ENCODE measurements at regions not wholly inside any gene's neighbourhood (a gene's known extent, or its start where the extent isn't known, plus 50 kb on each side); places are given as distances from the start of the nearest gene placed in this dataset.
"Not testable (repeated sequence)": the region's sequence is repeated elsewhere in the genome, so short reads cannot be mapped to it uniquely, and the experiment has no call there.

DNA sequence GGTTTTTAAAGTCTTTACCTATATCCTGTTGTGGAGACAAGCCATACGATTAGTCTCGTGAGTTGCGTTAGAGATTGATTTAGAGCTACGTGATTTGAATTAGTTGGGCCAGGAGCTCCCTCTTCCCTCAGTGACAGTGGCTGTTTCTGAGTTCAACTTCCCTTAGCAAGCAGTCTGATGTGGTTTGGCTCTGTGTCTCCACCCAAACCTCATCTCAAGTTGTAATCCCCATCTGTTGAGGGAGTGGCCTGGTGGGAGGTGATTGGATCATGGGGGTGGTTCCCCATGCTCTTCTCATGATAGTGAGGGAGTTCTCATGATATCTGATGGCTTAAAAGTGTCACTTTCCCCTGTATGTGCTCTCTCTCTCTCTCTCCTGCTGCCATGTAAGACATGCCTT, 192.9 kb upstream of the PTGFR start:
- no peak for DNase-seq (ENCODE audit: low spot score)

DNA sequence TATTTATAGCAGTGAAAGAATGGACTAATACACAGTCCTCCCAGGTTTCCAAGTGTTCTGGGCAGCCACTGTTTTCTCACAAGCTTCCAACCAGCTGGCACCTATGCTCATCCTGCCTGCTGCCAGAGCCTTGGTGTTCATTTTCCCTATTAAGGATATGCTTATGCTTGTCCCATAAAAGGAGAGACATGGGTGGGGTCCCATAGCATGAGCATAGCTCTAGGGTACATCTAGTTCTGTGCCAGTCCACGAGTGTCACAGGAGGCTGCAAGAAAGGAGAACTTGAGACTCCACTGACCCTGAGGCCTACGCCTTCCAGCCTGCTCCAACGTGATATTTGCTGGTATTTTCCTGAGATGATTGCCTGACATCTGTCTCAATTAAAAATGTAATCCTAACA, 192.4 kb upstream of the PTGFR start:
- DNase-seq (ENCODE audit: low spot score) = no peak

GRCh38 chr1:78301141-78301540, 189.6 kb upstream of the PTGFR start:
- no peak for DNase-seq (ENCODE audit: low spot score)

DNA sequence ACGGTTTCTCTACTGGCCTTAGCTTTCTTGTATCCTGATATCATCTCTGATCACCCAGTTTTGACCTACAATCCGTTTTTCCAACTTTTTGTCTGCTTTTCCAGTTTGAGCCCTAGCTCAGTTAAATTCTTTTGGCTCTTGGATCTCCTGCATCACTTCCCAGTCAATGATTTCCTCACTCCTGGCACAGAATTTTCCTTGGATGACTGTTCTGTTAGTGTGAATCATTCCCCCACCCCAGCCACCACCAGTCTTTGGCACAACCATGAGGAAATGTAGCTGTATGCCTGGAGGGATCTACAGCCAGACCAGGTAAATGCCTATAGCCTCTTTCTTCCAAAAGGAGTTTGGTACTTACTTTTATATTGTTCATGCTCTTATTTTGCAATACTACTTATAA, 187.2 kb upstream of the PTGFR start:
- DNase-seq (ENCODE audit: low spot score) = peak; percentile 4

GRCh38 chr1:78304341-78304740, 186.4 kb upstream of the PTGFR start:
- DNase-seq (ENCODE audit: low spot score) = no peak

- DNase-seq (ENCODE audit: low spot score) = no peak
Observed at GRCh38 chr1:78304761-78305160, 186.0 kb upstream of the PTGFR start.

GRCh38 chr1:78310261-78310660, 180.5 kb upstream of the PTGFR start:
- DNase-seq (ENCODE audit: low spot score) = not testable (repeated sequence)

DNA sequence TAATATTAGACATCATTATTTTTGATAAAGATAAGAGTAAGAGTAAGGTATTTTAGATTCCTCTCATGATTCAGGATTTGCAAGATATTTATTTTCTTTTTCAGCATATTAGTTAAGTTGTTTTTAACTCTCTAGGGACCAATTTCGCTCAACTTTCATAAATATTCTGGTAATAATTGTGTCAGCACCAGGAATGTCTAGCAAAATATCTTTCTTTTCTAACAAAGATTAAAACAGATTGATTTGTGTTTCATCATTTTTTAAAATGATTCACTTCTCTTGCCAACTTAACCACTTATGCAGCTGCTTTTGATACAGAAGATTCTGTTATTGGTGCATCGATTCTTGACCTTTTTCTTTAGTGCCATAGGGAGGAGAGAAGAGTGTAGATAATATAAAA, 172.8 kb upstream of the PTGFR start:
- no peak for DNase-seq (ENCODE audit: low spot score)

DNA sequence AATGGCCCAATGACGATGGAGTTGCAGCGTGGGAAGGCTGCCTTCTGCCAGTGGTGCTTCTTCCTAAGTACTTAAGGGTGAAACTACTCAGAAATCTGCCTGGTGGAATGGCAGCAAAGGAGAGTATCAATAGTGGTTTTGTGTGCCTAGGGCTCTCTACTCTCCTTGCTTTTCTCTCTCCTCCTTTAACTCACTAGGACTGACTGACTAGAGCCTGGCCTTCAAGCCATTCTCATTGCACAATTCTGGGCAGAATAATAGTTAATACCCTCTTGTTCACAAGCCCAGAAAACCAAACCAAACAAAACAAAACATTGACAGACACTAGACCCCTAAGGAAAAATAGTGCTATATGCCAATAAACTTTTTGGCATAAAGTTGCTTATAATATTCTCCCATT, 171.2 kb upstream of the PTGFR start:
- no peak for DNase-seq (ENCODE audit: low spot score)

DNA sequence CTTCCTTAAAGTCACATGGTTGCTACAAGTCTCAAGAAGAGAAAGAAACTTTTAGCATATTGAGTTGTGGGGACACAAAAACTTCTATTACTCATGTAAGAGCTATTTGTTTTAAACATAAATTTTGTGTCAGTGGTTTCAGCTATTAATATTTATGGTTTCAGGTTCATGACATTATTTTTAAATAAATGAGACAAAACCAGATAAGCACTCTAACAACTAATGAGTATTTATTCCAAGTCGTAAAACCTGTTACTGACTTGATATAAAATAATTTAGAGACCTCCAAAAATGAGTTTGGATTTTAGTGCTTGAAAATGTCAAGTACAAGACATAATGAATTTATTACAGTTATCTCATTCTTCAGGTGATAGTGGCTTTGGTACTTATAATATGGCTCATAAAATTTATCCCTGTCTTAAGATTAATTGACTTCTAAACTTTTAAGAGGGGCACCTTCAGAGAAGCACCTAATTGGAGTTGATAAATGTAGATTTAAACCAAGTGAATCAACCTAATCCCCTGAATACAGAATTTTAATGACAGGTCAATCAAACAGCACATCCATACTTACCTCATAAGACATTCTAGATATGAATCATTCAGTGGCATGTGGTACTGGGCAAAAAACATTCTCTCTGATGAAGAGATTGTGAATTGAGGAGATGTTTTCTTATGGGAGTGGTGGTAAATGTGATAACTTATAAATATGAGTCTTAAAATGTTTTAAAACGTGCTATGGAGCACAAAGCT, 167.7 kb upstream of the PTGFR start:
- peak; percentile 11 for DNase-seq (ENCODE audit: low spot score)

DNA sequence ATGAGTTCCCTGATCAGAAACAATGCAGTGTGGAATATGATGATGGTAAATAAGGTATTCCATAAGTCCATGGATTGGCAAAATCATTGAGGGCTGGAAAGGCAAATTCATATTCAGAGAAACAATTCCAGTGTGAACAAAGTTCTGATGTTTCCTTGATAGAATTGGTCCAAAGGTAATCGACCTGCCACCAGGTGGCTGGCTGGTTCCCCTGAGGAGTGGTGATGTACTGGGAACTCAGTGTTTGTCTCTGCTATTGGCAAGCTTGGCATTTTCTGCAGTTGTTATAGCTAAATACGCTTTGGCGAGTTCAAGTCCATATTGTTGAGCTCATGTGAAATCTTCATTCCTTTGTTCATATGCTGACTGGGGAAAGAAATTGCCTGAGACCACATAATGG, 165.5 kb upstream of the PTGFR start:
- no peak for DNase-seq (ENCODE audit: low spot score)

DNA sequence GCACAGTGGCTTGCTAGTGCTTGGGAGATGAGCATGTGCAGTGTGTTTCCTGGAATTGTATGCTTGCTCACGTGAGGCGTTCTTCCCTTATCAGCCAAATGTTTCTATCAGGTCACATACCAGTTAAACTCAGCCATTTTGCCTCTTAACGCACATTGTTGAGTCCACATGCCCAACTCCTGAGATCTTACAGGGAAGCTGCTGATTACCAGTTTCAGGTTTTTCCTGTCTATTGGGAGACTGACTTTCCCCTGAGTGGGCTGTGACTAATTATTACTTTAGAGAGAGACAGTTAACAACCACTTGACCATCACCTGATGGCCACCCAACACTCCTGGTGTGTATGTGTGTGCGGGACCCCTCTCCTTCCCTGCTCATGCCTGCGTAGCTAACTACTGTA, 161.3 kb upstream of the PTGFR start:
- DNase-seq (ENCODE audit: low spot score) = no peak

GRCh38 chr1:78331799-78332198, 159.0 kb upstream of the PTGFR start:
- DNase-seq (ENCODE audit: low spot score) = no peak

DNA sequence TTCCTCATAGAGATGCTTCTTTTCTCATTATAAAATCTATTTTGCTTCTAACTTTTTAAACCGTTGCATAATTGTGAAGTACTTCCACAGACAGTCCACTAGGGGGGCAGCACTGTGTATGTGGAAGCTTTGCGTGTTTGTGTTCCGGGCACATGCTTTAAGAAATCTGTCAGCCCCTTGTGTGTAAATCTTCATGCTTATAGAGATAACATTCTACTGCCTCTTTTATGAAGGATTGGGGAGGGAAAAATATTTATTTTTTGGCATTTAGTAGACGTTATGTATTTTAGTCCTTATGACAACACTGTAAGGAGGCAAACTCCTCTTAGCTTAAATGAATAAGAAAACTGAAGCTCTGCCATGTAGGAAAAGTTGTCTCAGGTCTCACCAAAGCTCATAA, 157.3 kb upstream of the PTGFR start:
- peak; percentile 51 for DNase-seq (ENCODE audit: low spot score)

DNA sequence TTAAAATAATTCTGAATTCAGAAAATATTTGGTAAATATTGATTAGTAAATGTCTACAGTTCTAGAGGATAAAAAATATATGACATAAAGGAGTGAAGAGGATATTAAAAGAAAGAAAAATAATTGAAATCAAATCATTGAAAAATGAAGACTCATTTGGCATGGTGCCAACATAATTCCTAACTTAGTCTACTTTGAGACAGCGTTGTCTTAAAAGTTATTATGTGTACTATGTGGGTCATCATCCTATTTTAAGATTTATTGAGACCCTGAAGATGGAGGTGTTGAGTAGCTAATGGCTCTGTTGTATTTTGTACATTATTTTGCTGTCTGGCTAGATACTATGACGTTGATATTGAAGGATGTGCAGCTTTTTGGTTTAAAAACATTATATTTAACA, 156.7 kb upstream of the PTGFR start:
- DNase-seq (ENCODE audit: low spot score) = no peak

GRCh38 chr1:78334952-78335351, 155.8 kb upstream of the PTGFR start:
- DNase-seq (ENCODE audit: low spot score) = no peak

- not testable (repeated sequence) for DNase-seq (ENCODE audit: low spot score)
Observed at GRCh38 chr1:78336751-78337150, 154.0 kb upstream of the PTGFR start.

DNA sequence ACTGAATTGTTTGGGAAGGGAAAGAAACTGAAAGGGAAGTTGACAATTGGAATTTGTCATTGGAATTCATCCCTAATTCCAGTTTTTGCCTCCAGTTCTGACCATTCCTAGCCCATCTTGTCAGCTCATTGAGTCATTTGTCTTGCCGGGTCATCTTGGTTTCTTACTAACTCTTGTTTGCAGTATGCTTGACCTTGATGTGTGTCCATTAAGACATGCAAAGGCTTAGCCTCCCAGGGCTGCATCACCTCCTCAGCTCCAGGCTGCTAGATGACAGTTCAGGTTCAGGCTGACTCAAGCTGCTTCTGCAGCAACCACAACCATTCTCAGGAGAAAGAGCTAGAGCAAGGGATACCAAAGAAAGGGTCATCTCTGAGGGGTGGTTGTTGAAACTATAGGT, 151.3 kb upstream of the PTGFR start:
- no peak for DNase-seq (ENCODE audit: low spot score)

GRCh38 chr1:78340006-78340405, 150.8 kb upstream of the PTGFR start:
- no peak for DNase-seq (ENCODE audit: low spot score)

DNA sequence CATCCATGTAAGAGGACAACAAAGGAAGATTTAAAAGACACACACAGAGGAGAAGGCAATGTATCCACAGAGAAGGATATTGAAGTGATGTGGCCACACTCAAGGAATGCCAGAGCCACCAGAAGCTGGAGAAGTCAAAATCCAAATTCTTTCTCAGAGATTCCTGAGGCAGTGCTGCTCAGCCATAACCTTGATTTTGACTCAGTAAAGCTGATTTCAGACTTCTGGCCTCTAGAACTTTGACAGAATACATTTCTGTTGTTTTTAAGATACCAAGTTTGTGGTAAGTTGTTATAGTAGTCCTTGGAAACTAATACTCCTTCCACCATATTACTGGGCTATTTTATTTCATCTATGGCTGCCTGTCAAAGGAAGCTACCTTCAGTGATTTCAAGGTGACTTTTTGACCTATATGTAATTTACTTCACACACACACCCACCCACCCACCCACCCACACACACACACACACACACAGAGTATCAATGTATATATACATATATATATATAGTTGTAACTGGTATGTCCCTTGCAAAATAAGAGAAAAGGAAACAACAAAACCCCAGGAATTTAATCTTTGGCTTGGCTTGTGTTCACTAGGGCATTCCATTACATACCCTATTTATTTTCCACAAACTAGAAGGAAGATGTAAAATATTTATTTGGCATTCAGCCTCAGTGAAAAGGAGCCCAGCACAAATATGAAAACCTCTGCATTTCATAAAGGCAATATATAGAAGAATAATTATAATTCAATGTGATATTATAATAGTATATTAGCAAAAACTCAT, 142.1 kb upstream of the PTGFR start:
- DNase-seq (ENCODE audit: low spot score) = no peak

- no peak for DNase-seq (ENCODE audit: low spot score)
Observed at GRCh38 chr1:78351551-78352216, 139.1 kb upstream of the PTGFR start.

DNA sequence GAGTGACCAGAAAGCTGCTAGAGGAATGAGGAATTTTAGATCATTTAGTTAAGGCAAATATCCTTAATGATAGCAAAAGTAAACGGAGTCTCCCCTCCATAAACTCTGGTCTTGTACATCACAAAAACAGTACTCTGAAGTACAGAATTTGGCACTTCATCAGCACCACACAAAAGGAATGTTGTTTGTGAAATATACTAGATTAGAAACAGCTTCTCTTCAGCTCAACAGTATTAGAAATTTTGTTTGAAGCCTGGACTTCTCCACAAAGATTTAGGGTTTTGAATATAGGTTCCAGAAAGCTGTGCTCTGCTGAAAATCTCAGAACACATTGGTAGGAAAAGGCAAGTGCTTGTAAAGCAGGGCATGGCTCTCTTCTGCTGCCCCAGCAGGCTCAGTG, 135.1 kb upstream of the PTGFR start:
- DNase-seq (ENCODE audit: low spot score) = peak; percentile 72

DNA sequence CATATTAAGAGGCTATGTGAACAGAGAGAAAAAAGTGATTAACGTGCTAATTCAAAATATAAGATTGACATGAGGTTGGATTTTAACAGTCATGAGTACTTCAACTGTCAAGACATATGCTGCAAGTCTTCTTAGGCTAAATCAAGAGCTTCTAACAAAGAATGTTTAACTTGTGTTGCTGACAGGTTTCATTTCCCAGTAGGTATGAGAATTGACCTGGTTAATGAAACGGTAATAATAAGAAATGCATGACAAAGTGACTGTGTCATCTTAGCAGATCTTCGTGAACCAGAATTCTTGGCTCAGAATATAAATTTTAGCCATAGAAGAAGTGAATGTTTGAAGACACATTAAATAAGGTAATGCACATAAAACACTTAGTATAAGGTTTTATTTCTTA, 132.6 kb upstream of the PTGFR start:
- DNase-seq (ENCODE audit: low spot score) = no peak

Measured in umbilical cord (tissue), 1 donor.